Posterior vena cava (tissue), 2 donors: ENCODE measurements at regions not wholly inside any gene's neighbourhood (a gene's known extent, or its start where the extent isn't known, plus 50 kb on each side); places are given as distances from the start of the nearest gene placed in this dataset.
"Not testable (repeated sequence)": the region's sequence is repeated elsewhere in the genome, so short reads cannot be mapped to it uniquely, and the experiment has no call there.

Experiments used
- DNase-seq: peaks from one replicate; pipeline ENCODE4 v3.0.0-alpha.2; 2020; ENCODE audit warnings: low spot score
- intact Hi-C, 2 donors: fragments of 100-400 bp; cut with DNase I; formaldehyde crosslinking; loops; one replicate each; pipeline versions ENCODE4 v1.14.1 to v1.14.2; 2022 to 2023
- donor health status: DM: yes; HTN: yes; CAD: no.
- donor health status: DM: yes; HTN: yes; CAD: no.

DNA sequence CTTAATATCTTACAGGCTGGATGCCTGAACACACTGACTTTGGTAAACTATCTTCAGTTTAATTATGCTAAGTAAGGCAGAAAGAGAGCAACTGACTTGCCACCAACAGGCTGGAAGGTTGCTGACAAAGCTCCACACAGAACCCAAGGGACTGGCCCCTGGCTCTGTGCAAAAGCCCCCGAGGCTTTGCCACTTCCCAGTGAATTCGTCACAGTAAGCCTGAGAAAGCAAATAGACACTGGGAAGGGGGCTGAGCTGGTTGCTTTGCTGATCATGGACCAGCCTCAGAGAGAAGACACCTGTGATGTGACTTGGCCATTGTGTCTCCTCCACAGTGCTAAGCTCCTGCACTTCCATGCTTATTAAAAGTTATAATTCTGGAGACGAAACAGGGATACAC, 91.7 kb downstream of the BLID start:
- DNase-seq: no peak
- intact Hi-C loops: loop anchor here (5.0 to 10.0 kb wide), 3 partner anchors 81 to 323 kb away; no protein-coding TSS in a partner anchor

DNA sequence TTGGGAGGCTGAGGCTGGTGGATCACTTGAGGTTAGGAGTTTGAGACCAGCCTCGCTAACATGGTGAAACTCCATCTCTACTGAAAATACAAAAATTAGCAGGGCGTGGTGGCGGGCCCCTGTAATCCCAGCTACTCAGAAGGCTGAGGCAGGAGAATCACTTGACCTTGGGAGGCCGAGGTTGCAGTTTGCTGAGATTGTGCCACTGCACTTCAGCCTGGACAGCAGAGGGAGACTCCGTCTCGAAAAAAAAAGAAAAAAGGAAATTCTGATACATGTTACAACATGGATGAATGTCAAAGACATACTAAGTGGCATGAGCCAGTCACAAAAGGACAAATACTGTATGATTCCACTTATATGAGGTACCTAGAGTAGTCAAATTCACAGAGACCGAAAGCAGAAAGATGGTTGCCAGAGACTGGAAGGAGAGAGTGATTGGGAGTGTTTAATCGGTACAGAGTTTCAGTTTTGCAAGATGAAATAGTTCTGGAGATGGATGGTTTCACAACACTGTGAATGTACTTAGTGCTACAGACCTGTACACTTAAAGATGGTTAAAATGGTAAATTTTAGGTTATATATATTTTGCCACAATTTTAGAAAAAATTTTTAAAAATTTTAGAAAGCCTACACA, 92.3 kb downstream of the BLID start:
- intact Hi-C loops: loop anchor here (5.0 to 10.0 kb wide), 3 partner anchors 81 to 324 kb away; no protein-coding TSS in a partner anchor
- peak; percentile 79 for DNase-seq

DNA sequence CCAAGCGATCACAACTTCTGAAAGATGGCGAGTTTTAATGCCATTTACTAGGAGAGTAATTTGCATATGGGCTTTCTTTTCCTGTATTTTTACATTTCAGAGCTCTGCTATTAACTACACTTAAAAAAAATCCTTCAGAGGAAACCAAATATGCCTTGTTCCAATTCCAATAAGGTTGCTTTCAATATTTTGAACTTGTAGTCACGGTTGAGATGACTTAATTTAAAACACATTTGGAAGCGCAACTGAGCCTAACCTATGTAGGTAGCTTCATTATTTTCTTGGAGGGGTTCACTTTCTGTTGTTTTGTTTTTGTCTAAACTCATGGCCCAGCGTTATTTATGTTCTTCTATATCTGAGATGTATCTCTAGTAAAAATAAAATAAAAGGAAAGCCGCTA, 93.4 kb downstream of the BLID start:
- intact Hi-C loops: loop anchor here (5.0 to 10.0 kb wide), 3 partner anchors 82 to 325 kb away; no protein-coding TSS in a partner anchor
- no peak for DNase-seq

DNA sequence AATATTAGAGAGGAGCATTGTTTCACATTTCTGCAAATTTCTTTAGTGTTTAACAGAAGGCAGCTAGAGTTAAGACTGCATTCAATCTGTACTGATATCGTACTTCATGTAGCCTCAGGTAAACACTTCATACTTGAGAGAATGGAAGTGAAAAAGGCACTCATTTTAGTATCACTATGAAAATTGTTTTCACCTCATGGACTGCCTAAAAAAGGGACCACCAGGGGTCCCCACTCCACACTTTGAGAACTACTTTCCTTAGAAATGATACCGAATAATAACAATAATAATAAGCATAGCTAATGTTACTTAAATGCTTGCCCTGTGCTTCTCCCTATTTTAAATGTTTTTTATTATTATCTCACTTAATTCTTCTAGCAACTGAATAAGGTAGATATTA, 95.1 kb downstream of the BLID start:
- intact Hi-C loops: loop anchor here (5.0 to 10.0 kb wide), 3 partner anchors 84 to 326 kb away; no protein-coding TSS in a partner anchor
- no peak for DNase-seq

DNA sequence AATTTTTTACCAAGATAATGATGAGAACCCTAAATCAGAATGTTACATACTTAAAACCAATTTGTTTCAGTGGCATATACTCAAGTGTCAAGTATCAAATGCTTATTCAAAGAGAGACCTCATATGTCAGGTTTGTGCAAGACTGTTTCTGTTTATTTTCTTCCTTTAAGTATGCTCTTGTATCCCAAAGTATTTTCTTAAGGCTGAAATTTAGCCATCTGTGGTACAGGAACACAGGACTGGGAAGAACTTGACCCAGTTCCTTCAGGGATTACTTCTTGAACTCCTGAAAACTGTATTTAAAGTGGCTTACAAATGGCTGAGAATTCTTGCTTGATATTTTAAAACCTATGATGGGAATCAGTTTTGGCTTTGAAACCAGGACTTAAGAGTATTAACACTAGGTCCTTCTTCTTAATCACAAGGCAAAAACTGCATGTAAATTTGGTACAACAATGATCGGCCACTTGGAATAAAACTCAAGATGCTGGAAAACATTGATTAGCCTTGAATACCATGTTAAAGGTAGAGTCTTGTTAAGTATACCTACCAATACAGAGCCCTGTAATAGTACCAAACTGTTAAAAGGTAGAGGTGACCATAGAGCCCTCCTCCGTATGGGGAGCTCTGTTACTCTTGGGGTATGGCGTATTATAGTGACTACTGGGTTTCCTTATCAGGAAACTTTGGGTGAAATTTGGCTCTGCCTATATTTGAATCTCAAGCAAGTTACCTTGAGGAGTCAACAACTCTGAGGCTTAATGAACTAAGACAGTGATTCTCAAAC, 95.9 kb downstream of the BLID start:
- intact Hi-C loops: loop anchor here (5.0 to 10.0 kb wide), 3 partner anchors 85 to 327 kb away; no protein-coding TSS in a partner anchor
- DNase-seq: no peak

DNA sequence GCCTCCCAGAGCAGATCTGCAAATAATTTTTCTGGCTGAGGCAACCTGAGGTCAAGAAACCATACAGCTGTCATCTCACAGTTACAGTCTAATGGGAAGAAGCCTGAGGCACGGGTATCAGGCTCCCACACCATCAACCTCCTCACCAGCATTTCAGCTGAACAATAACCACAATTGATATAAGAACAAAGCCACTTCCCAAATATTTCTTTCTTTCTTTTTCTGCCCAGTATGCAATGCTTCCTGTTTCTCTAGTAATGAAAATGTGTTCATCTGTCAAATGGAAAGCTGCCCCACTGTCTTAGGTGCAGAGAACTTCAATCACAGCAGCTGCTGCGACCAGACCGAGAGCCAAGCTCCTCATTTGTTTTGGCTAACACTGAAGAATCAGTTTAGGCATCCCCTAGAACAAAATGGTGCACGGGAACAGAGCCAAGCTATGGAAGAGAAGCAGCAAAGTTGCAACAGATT, 108.4 kb downstream of the BLID start:
- intact Hi-C loops: loop anchor here in 1 of 2 donors (2.0 kb wide), 1 partner anchor 283 kb away; no protein-coding TSS in a partner anchor
- DNase-seq: no peak

DNA sequence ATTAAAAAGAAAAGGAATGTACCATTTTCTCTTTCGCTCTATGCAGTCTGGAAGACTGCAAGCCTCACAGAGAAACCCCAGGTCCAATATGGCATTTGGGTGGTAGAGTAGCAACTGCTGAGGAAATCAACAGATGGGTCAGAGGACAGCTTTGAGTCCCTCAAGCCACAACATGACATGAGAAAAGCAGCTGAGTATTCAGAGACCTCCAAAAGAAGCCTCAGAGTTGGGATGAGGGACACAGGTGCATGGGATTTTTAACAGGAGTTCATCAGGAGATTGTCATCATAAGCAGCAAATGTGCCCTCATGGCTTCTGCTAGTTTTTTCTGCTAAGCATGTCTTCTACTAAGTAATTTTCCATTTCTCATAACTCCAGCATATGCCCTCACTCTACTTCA, 111.6 kb downstream of the BLID start:
- intact Hi-C loops: no loop called here
- DNase-seq: no peak

DNA sequence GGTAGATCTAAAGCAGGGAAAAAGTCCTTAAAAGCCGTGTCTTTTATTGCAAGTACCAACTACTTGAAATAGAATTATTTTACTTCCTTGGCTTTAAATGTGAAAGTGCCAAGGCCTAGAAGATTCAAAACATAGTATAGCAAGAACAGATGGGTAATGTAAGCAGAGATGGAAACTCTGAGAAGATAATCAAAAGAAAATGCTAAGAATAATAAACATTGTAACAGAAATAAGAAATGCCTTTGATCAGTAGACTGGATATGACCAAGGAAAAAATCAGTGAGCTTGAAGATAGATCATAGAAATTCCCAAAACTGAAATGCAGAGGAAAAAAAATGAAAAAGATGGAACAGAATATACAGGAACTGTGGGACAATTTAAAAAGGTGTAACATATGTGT, 113.1 kb downstream of the BLID start:
- intact Hi-C loops: no loop called here
- no peak for DNase-seq

DNA sequence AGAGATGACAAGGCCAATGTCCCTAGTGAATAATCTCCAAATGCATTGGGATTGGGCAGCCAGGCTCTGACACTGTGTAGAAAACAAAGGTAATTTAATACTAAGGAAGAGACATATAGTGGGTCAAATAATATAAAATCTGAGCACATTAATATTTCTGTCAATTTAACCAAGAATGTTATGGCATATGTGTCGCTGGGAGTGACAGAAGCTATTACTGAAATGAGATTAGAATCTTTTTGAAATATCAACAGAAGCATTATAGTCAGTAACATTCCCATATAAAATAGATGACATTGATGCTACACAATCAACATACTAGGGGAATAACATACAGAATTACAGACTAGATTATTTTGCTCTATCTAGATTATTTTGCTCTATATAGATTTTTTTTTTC, 114.0 kb downstream of the BLID start:
- no peak for DNase-seq
- intact Hi-C loops: no loop called here

DNA sequence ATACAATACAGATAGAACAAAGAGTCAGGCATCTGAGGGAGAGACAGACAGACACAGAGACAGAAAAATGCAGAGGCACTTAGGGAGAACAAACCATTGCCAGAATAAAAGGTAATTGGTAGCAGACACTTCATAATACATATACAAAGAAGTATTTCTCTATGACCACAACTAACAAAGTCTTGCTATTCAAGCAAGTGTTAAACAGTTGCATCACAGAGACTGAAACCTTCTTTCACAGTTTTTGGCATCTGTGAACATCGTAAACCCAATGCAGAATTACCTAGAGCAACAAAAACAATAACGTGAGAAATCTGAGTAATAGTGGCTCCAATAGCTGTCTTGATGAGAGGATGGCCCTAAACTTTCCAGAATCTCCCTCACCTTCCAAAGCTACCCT, 116.4 kb downstream of the BLID start:
- intact Hi-C loops: no loop called here
- DNase-seq: no peak

DNA sequence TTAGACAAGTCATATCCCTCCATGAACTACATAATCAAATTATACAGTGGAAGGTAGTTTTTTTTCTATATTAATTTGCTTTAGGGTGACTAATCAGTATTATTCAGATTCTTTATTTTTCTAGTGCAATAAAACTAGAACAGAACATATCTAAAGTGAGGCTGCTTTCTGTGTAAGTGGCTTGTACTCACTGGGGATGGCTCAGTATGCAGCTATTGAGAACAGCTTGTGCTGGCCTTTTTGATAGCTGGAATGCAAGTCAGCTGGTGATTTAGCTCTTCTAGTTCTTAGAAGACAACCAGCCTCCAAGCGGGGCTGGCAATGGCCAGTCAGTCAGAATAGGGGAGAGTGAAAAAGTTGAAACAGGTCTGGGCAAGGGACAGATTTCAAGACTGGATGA, 119.4 kb downstream of the BLID start:
- intact Hi-C loops: no loop called here

DNA sequence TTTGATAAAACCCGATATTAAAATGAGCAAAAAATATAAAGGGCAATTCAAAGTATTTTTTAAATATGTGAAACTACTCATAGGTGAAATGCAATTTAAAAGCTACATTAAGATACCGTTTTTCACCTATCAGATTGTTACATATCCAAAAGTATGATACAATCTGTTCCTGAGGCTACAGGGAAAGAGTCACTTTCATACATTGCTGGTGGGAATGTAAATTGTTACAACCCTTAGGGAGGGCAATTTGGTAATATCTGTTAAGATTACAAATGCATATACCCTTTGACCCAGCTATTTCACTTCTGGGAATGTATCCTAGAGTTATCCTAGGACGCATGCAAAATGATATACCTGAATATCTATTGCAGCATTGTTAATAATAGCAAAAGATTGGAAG, 132.1 kb downstream of the BLID start:
- DNase-seq: no peak
- intact Hi-C loops: no loop called here

More for the DNA sequence above, 119.4 kb downstream of the BLID start:
- no peak for DNase-seq

DNA sequence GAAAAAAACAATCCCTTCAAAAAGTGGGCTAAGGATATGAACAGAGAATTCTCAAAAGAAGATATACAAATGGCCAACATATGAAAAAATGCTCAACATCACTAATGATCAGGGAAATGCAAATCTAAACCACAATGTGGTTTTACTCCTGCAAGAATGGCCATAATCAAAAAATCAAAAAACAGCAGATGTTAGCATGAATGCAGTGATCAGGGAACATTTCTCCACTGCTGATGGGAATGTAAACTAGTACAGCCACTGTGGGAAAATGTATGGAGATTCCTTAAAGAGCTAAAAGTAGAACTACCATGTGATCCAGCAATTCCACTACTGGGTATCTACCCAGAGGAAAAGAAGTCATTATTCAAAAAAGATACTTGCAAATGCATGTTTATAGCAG, 138.1 kb downstream of the BLID start:
- intact Hi-C loops, DNase-seq: not testable (repeated sequence)

DNA sequence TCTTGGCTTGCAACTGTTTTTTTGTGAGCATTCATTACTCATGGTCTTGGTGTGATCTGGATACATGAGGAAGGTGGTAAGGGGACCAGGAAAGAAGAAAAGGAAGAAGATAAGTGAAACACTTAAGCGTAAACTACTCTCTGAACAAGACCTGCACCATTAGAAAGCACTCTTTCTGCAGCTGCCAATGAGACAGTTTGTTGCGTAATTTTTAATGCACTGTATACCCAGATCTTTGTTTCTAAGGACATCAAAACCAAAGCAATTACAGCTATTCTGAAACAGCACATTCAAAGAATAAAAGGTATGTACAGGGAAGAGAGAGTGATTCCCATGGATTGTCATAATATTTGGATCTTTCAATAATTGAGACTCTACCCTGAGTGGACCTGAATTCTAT, 147.4 kb downstream of the BLID start:
- intact Hi-C loops: no loop called here
- no peak for DNase-seq

DNA sequence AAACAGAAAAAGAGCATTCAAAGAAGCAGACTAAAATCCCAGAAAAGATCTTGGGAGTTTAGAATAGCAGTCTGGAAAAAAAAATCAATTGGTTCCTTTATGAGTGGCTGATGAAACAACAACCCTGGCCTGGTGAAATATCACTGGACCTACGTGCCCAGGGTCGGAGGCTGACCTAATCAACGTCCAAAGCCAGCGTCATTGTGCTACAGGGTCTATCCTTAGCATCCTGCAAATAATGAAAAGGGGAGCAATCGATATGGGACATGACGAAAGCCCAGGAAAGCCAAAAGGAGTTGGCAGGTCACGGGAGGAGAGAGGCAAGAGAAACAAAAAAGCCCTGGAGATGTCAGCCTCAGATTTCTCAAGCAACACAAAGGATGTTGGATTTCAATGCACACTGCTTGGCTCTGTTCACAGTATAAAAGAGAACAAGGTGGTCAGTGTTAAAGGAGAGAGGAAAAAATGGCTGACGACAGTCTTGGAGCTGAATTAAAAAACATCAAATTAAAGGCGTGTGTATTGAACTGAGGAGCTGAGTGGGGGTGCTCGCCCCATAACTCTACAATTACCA, 148.8 kb downstream of the BLID start:
- intact Hi-C loops: no loop called here
- no peak for DNase-seq

DNA sequence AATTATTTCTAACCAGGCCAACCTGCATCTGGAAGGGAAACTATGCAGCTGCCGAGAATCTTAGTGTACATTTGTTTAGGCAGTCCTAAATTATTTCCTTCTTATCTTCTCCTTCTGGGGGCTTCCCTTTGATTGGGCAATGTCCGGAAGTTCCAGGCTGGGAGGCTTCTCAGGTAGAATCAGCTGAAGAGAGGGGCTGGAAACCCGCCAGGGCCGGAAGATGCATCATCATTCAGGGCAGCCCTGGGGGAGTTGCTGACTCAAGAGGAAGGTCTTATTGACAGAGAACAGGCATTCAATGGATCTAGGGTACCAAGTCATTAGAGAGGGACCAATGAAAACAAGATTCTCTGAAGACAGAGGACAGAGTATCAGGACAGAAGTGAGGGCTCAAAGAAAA, 150.7 kb downstream of the BLID start:
- intact Hi-C loops: no loop called here
- DNase-seq: no peak

DNA sequence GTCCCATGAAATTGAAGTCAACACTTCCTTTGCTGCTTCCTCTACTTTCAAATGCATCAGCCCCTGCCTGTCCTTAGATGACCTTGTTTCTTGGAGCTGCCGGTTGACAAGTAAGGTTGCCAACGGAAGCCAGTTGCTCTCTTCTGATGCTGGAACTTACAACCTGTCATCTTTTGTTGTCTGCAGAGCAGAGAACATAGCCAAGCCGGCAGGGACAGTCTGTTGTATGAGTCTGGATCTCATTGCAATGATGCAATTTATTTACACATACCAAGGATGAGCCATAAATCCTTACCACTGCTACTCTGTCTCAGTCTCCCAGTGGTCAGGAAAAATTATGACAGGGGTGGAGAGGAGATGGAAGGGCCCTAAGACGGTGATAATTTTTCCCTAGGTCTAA, 151.4 kb downstream of the BLID start:
- DNase-seq: no peak
- intact Hi-C loops: no loop called here

DNA sequence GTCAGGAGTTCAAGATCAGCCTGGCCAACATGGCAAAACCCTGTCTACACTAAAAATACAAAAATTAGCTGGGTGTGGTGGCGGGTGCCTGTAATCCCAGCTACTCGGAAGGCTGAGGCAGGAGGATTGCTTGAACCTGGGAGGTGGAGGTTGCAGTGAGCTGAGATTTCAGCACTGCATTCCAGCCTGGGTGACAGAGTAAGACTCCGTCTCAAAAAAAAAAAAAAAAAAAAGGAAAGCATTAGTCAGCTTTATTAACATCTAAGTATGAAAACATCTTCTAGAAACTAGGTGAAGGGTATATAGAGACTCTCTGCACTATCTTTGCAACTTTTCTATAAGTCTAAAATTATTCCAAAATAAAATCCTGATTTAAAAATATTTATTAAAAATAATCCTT, 152.2 kb downstream of the BLID start:
- intact Hi-C loops, DNase-seq: not testable (repeated sequence)

DNA sequence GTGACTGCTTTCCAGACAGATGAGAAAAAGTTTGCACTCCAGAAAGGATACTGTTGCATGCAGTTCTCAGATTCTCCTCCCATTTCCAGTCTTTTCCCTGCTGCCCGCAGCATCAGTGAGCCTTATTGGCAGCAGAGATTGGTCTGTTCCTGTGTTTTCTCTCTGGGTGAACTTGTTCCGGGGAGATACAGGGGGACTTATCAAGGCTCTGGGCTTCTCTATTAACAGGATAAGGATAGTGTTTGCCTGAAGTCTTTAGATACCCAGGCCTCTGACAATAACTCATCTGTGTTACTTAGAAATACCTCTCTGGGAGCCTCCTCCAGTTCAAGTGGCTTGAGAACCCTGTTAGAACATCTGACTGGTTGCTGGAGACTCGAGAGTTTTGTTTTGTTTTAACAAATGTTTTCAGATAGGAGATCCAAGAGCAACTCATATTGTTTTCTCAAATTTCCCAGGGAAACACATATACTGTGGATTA, 154.7 kb downstream of the BLID start:
- no peak for DNase-seq
- intact Hi-C loops: no loop called here

DNA sequence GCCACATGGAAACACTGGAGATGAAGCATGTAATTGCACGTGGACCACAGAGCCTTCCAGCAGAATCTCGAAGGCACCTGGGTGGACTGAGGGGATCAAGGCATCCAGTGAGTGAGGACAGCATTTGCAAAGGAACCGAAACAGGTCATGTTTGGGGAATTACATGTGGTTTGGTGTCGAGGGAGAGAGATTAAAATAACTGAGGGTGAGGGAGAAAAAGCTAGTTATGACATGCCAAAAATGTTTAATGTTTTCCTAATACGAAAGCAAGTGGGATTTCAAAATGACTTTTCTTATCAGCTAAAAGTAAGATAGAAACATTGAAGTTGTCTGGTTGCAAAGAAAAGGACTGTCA, 157.1 kb downstream of the BLID start:
- DNase-seq: no peak
- intact Hi-C loops: no loop called here
